H1 (cell line): ENCODE measurements at regions not wholly inside any gene's neighbourhood (a gene's known extent, or its start where the extent isn't known, plus 50 kb on each side); places are given as distances from the start of the nearest gene placed in this dataset.

Source experiments
- CTCF ChIA-PET: fragments of 300-600 bp; sonication (Branson Sonifier 250); formaldehyde crosslinking; loops from one replicate; lab custom pipeline; 2021; ENCODE audit not compliant: partially characterized antibody; lab: Charles Lee
- POLR2A ChIA-PET: fragments of 300-600 bp; sonication (Branson Sonifier 250); formaldehyde crosslinking; loops from one replicate; lab custom pipeline; 2021; ENCODE audit warnings: inconsistent platforms; ENCODE audit not compliant: partially characterized antibody; lab: Charles Lee
- DNase-seq, 2 experiments: peaks; one replicate each; pipeline versions ENCODE4 v3.0.0 to v3.0.0-alpha.2; 2010 to 2022; ENCODE audit warnings: low spot score in 2 of 2, low read depth in 1 of 2, mixed read lengths in 1 of 2
- FAIRE-seq: peaks from 2 replicates; lab custom pipeline; 2011; peaks lifted over from hg19 to GRCh38; lab: Jason Lieb, UNC
- H2AFZ ChIP-seq: 2 replicates; pipeline ENCODE4 v1.8.1; 2012; ENCODE audit warnings: low read length, inconsistent platforms
- H2AK5ac ChIP-seq: 2 replicates; pipeline ENCODE4 v1.6.1; 2013; ENCODE audit warnings: low read depth, low read length
- H2BK120ac ChIP-seq: replicated peaks from 2 replicates; pipeline ENCODE3; 2013; ENCODE audit warnings: low read depth, low read length, inconsistent platforms
- H2BK12ac ChIP-seq: 2 replicates; pipeline ENCODE4 v1.6.1; 2013; ENCODE audit warnings: low read depth, low read length
- H2BK15ac ChIP-seq: 2 replicates; pipeline ENCODE4 v1.6.1; 2013; ENCODE audit warnings: low read length
- H2BK20ac ChIP-seq: 2 replicates; pipeline ENCODE4 v1.6.1; 2013; ENCODE audit warnings: low read length
- H2BK5ac ChIP-seq: 2 replicates; pipeline ENCODE4 v1.6.1; 2013; ENCODE audit warnings: low read depth, low read length
- H3K14ac ChIP-seq: 2 replicates; pipeline ENCODE4 v1.6.1; 2013; ENCODE audit warnings: inconsistent platforms; ENCODE audit not compliant: insufficient read length
- H3K18ac ChIP-seq: 2 replicates; pipeline ENCODE4 v1.6.1; 2013; ENCODE audit warnings: low read length; ENCODE audit errors: extremely low read depth
- H3K23ac ChIP-seq: 2 replicates; pipeline ENCODE4 v1.6.1; 2013; ENCODE audit warnings: inconsistent platforms; ENCODE audit not compliant: insufficient read length
- H3K23me2 ChIP-seq: 2 replicates; pipeline ENCODE4 v1.6.1; 2013; ENCODE audit warnings: low read depth, low read length
- H3K27ac ChIP-seq: 2 replicates; pipeline ENCODE4 v1.6.1; 2011; ENCODE audit warnings: low read depth, low read length, inconsistent platforms
- H3K27me3 ChIP-seq, 4 experiments: replicated peaks in 1 of 4; 1 replicate in 1 of 4; 2 replicates in 3 of 4; pipeline versions ENCODE4 v1.6.1 to v1.8.1; 2011 to 2013; ENCODE audit warnings: low read length in 3 of 4, mild to moderate bottlenecking in 3 of 4, inconsistent platforms in 2 of 4, mixed read lengths in 2 of 4, moderate library complexity in 1 of 4; ENCODE audit not compliant: control insufficient read depth in 3 of 4, insufficient read depth in 3 of 4; ENCODE audit errors: extremely low read depth in 1 of 4
- H3K36me3 ChIP-seq, 4 experiments: 2 replicates each; pipeline versions ENCODE4 v1.6.1 to v1.8.1; 2011 to 2013; ENCODE audit warnings: mild to moderate bottlenecking in 4 of 4, low read length in 3 of 4, moderate library complexity in 2 of 4, control low read depth in 1 of 4, inconsistent platforms in 1 of 4; ENCODE audit not compliant: insufficient read depth in 4 of 4, control insufficient read depth in 2 of 4
- H3K4ac ChIP-seq: replicated peaks from 2 replicates; pipeline ENCODE3; 2013; ENCODE audit warnings: low read length, low read depth, mixed read lengths, inconsistent platforms; ENCODE audit not compliant: insufficient read length
- H3K4me1 ChIP-seq, 4 experiments: replicated peaks in 1 of 4; 1 replicate in 1 of 4; 2 replicates in 3 of 4; pipeline versions ENCODE4 v1.6.1 to v1.8.1; 2011 to 2013; ENCODE audit warnings: low read length in 3 of 4, inconsistent platforms in 2 of 4, mixed read lengths in 1 of 4; ENCODE audit not compliant: insufficient read depth in 4 of 4, control insufficient read depth in 3 of 4
- H3K4me2 ChIP-seq, 2 experiments: 2 replicates each; pipeline versions ENCODE4 v1.6.1 to v1.8.1; 2011 to 2013; ENCODE audit warnings: low read depth in 2 of 2, low read length in 2 of 2, control low read depth in 1 of 2, inconsistent platforms in 1 of 2, mild to moderate bottlenecking in 1 of 2; ENCODE audit not compliant: insufficient read depth in 1 of 2
- H3K4me3 ChIP-seq, 4 experiments: fragments of 200-600, 300-600 bp in 1 of 4; sonication (generic), shearing (Covaris generic), sonication (Bioruptor Twin) in 1 of 4; 2 replicates each; pipeline versions ENCODE4 v1.5.1 to v1.8.1; 2011 to 2016; ENCODE audit warnings: low read length in 4 of 4, low read depth in 3 of 4, control low read depth in 2 of 4, inconsistent platforms in 2 of 4, mild to moderate bottlenecking in 2 of 4, mixed read lengths in 1 of 4, moderate library complexity in 1 of 4; ENCODE audit not compliant: insufficient read depth in 2 of 4; ENCODE audit errors: extremely low read depth in 1 of 4
- H3K56ac ChIP-seq: replicated peaks from 2 replicates; pipeline ENCODE3; 2013; ENCODE audit warnings: low read depth, mild to moderate bottlenecking, mixed read lengths, low read length, inconsistent platforms; ENCODE audit not compliant: insufficient read length
- H3K79me1 ChIP-seq: 2 replicates; pipeline ENCODE4 v1.6.1; 2013; ENCODE audit warnings: low read depth, low read length, control low read depth
- H3K79me2 ChIP-seq, 2 experiments: 2 replicates each; pipeline versions ENCODE4 v1.6.1 to v1.8.1; 2012 to 2013; ENCODE audit warnings: low read length in 2 of 2, mild to moderate bottlenecking in 2 of 2, inconsistent platforms in 1 of 2; ENCODE audit not compliant: insufficient read depth in 2 of 2, control insufficient read depth in 1 of 2
- H3K9ac ChIP-seq, 4 experiments: replicated peaks in 1 of 4; 1 replicate in 1 of 4; 2 replicates in 3 of 4; pipeline versions ENCODE4 v1.6.1 to v1.8.1; 2011 to 2013; ENCODE audit warnings: low read depth in 3 of 4, low read length in 3 of 4, control low read depth in 2 of 4, mild to moderate bottlenecking in 2 of 4, moderate library complexity in 2 of 4, inconsistent platforms in 1 of 4; ENCODE audit errors: extremely low read depth in 1 of 4
- H3K9me3 ChIP-seq, 2 experiments: 2 replicates each; pipeline versions ENCODE4 v1.6.1 to v1.8.1; 2012 to 2013; ENCODE audit warnings: mild to moderate bottlenecking in 2 of 2, moderate library complexity in 2 of 2, control low read depth in 1 of 2, inconsistent platforms in 1 of 2, low read depth in 1 of 2, low read length in 1 of 2, mixed read lengths in 1 of 2; ENCODE audit not compliant: insufficient read depth in 2 of 2
- H4K20me1 ChIP-seq, 2 experiments: replicated peaks in 1 of 2; 2 replicates each; pipeline versions ENCODE3 to v1.8.1; 2011 to 2013; ENCODE audit warnings: inconsistent platforms in 2 of 2, low read length in 2 of 2, mild to moderate bottlenecking in 1 of 2; ENCODE audit not compliant: insufficient read depth in 2 of 2, control insufficient read depth in 1 of 2
- H4K5ac ChIP-seq: 2 replicates; pipeline ENCODE4 v1.6.1; 2013; ENCODE audit warnings: low read length, low read depth, mixed read lengths, inconsistent platforms; ENCODE audit not compliant: insufficient read length
- H4K8ac ChIP-seq: 2 replicates; pipeline ENCODE4 v1.8.0; 2013; ENCODE audit warnings: mild to moderate bottlenecking, moderate library complexity, low read length, inconsistent platforms; ENCODE audit not compliant: insufficient read depth; ENCODE audit errors: extremely low read depth
- H4K91ac ChIP-seq: replicated peaks from 2 replicates; pipeline ENCODE3; 2013; ENCODE audit warnings: low read length, mixed read lengths, inconsistent platforms; ENCODE audit not compliant: insufficient read length
- CTCF ChIP-seq, 3 experiments: IDR thresholded peaks; 1 replicate in 2 of 3; 2 replicates in 1 of 3; pipeline versions ENCODE4 v1.5.1 to v1.6.1; 2011; ENCODE audit warnings: low read length in 3 of 3, mild to moderate bottlenecking in 3 of 3, inconsistent platforms in 2 of 3, low read depth in 1 of 3, moderate library complexity in 1 of 3; ENCODE audit not compliant: insufficient read depth in 1 of 3; ENCODE audit errors: control extremely low read depth in 1 of 3
- EZH2 ChIP-seq: fragments of 200-600 bp; sonication (generic); IDR thresholded peaks from 2 replicates; pipeline ENCODE4 v1.7.1; 2012; ENCODE audit warnings: low read depth, mild to moderate bottlenecking, moderate library complexity, low read length, inconsistent platforms; ENCODE audit not compliant: severe bottlenecking
- HDAC2 ChIP-seq, 2 experiments: fragments of 300-600 bp in 1 of 2; sonication (generic) in 1 of 2; IDR thresholded peaks; 2 replicates each; pipeline ENCODE4 v1.6.1; 2011 to 2012; ENCODE audit warnings: low read depth in 2 of 2, low read length in 2 of 2, mild to moderate bottlenecking in 2 of 2, moderate library complexity in 2 of 2, borderline replicate concordance in 1 of 2, inconsistent platforms in 1 of 2
- HDAC6 ChIP-seq: IDR thresholded peaks from one replicate; pipeline ENCODE4 v1.7.1; 2012; ENCODE audit warnings: low read depth, mild to moderate bottlenecking, inconsistent platforms, low read length, moderate library complexity
- KDM4A ChIP-seq: IDR thresholded peaks from one replicate; pipeline ENCODE4 v1.7.1; 2012; ENCODE audit warnings: low read depth, mild to moderate bottlenecking, moderate library complexity, low read length, inconsistent platforms; ENCODE audit not compliant: severe bottlenecking
- POLR2AphosphoS5 ChIP-seq: IDR thresholded peaks from 2 replicates; pipeline ENCODE4 v1.6.1; 2011; ENCODE audit warnings: low read depth, low read length
- SP1 ChIP-seq: IDR thresholded peaks from 2 replicates; pipeline ENCODE4 v1.6.1; 2011; ENCODE audit warnings: low read depth, low read length
- ZNF274 ChIP-seq: IDR thresholded peaks from 2 replicates; pipeline ENCODE4 v1.7.0; 2012; ENCODE audit warnings: low read length, borderline replicate concordance; ENCODE audit errors: extremely low read depth
- WGBS, 2 experiments: shearing (Covaris generic) in 1 of 2; methylation state at CpG; one replicate each; pipeline versions ENCODE4 v1.1.6 to v1.1.7; 2013 to 2015; ENCODE audit warnings: low lambda C conversion rate in 2 of 2, mixed read lengths in 2 of 2, inconsistent platforms in 1 of 2, low coverage in 1 of 2, missing lambda C conversion rate in 1 of 2; ENCODE audit not compliant: insufficient replicate concordance in 2 of 2, insufficient coverage in 1 of 2, insufficient read length in 1 of 2; ENCODE audit errors: extremely low coverage in 1 of 2, missing lambda C conversion rate in 1 of 2; 5-methylcytosine and 5-hydroxymethylcytosine counted together
- TF ChIP-seq, protein P1 (sequence below): IDR thresholded peaks from 2 replicates; pipeline ENCODE4 v1.6.1; 2012; ENCODE audit warnings: inconsistent platforms

- H2BK12ac ChIP-seq, result peak overlapping the region; percentile 68; the same call in 1 of the 2 replicates
- no peak overlapping the region for H3K23ac ChIP-seq
- no peaks in the 10 kb centered on the region for H3K79me2 ChIP-seq
- TF ChIP-seq HDAC2 (IDR thresholded peaks at IDR 0.05; ENCODE audit: borderline replicate concordance in 1 of 2, low read depth in 2 of 2, low read length in 2 of 2), result no peak
- TF ChIP-seq HDAC6, result no peak
- no peak for TF ChIP-seq ZNF274
- TF ChIP-seq, protein P1, sequence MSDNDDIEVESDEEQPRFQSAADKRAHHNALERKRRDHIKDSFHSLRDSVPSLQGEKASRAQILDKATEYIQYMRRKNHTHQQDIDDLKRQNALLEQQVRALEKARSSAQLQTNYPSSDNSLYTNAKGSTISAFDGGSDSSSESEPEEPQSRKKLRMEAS, result no peak
- TF ChIP-seq POLR2AphosphoS5, result no peak
- TF ChIP-seq EZH2, result no peak
- no peak for TF ChIP-seq KDM4A
- no peak for TF ChIP-seq CTCF (IDR thresholded peaks at IDR 0.05; ENCODE audit: control extremely low read depth in 1 of 3, insufficient read depth in 1 of 3, low read depth in 1 of 3, low read length in 3 of 3)
- no peak for TF ChIP-seq SP1
- H3K4ac ChIP-seq, result no peak overlapping the region
- no peaks in the 10 kb centered on the region for H3K79me1 ChIP-seq
- H2BK20ac ChIP-seq, result no peak overlapping the region
- 92% methylated on average over 6 of the region's 6 CpGs; no CpG with 5 or more reads in 1 of the 2 experiments for WGBS, 2 experiments
- peak overlapping the region; percentile 74; the same call in 1 of the 2 replicates for H2BK15ac ChIP-seq
- H4K5ac ChIP-seq, result no peak overlapping the region
- CTCF ChIA-PET, result interaction anchor here (0.6 to 0.8 kb wide), 2 partner anchors 11 to 138 kb away, joined by 3 to 4 read pairs; no protein-coding TSS in a partner anchor
- H3K56ac ChIP-seq, result no peak overlapping the region
- no peak overlapping the region for H2BK5ac ChIP-seq
- H3K36me3 ChIP-seq, result no peaks in the 10 kb centered on the region
- H3K23me2 ChIP-seq, result no peaks in the 10 kb centered on the region
- peaks cover 2 to 26% (median 15%) of the 10 kb centered on the region in 4 experiments; a peak in 6 of 7 replicates for H3K27me3 ChIP-seq
- H3K9ac ChIP-seq, result no peak overlapping the region
- H4K91ac ChIP-seq, result no peak overlapping the region
- H3K27ac ChIP-seq, result no peak overlapping the region
- no peak overlapping the region for H2BK120ac ChIP-seq
- no peak overlapping the region for H2AFZ ChIP-seq
- H3K4me1 ChIP-seq, result peaks cover 0 to 15% (median 8%) of the 10 kb centered on the region in 4 experiments; a peak in 6 of 7 replicates
- H2AK5ac ChIP-seq, result no peak overlapping the region
- H3K9me3 ChIP-seq, result no peaks in the 10 kb centered on the region
- no peak overlapping the region for H3K18ac ChIP-seq
- no peak overlapping the region for H3K4me2 ChIP-seq
- FAIRE-seq (no peak), DNase-seq (no peak)
- no peak overlapping the region for H3K4me3 ChIP-seq
- H4K20me1 ChIP-seq, result no peaks in the 10 kb centered on the region
- no peak overlapping the region for H4K8ac ChIP-seq
- no peak overlapping the region for H3K14ac ChIP-seq
- POLR2A ChIA-PET, result interaction anchor here (0.7 to 1.1 kb wide), 2 partner anchors 10 to 136 kb away, joined by 3 to 4 read pairs; no protein-coding TSS in a partner anchor
These were observed 86.1 kb upstream of the POU3F1 start for GRCh38 chr1:38132681-38133080.
